ENCODE measurements at regions not wholly inside any gene's neighbourhood (a gene's known extent, or its start where the extent isn't known, plus 50 kb on each side); places are given as distances from the start of the nearest gene placed in this dataset.

DNA sequence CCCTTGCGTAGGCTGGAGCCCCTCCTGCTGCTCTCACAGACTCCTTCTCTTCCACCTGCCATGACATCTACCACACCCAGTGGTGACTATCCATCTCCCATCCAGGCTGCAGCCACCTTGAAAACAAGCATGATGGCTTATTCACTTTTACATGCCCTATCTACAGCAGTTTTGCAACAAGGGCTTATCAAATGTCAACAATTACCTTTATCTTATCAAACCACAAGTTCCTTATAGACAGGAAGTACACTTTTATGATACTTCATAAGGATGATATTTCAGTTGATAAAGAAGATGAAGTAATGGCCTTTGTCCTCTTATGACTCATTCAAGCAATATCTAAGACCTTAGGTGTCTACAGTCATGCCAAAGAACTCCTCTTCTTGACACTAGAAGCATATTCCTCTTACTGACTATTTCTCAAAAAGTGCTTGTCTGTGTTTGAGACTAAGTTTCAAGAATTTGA, 125.3 kb upstream of the SPRED1 start:
- no peaks in the 10 kb centered on the region for H3K27me3 ChIP-seq (replicated peaks; ENCODE audit: insufficient read depth)
- no peaks in the 10 kb centered on the region for H3K36me3 ChIP-seq
- no peak overlapping the region for H3K4me3 ChIP-seq
- WGBS, result 86% methylated on average over 1 of the region's 1 CpG
- no peak for DNase-seq (ENCODE audit: low spot score)
- intact Hi-C loops (cut with DNase I), result no loop called here
- H3K27ac ChIP-seq, result no peak overlapping the region
- H3K9me3 ChIP-seq, result no peaks in the 10 kb centered on the region
- no peaks in the 10 kb centered on the region for H3K4me1 ChIP-seq (replicated peaks)
- TF ChIP-seq POLR2A (IDR thresholded peaks at IDR 0.05) (no peak), POLR2AphosphoS5 (IDR thresholded peaks at IDR 0.05) (no peak)
- TF ChIP-seq, protein P1, sequence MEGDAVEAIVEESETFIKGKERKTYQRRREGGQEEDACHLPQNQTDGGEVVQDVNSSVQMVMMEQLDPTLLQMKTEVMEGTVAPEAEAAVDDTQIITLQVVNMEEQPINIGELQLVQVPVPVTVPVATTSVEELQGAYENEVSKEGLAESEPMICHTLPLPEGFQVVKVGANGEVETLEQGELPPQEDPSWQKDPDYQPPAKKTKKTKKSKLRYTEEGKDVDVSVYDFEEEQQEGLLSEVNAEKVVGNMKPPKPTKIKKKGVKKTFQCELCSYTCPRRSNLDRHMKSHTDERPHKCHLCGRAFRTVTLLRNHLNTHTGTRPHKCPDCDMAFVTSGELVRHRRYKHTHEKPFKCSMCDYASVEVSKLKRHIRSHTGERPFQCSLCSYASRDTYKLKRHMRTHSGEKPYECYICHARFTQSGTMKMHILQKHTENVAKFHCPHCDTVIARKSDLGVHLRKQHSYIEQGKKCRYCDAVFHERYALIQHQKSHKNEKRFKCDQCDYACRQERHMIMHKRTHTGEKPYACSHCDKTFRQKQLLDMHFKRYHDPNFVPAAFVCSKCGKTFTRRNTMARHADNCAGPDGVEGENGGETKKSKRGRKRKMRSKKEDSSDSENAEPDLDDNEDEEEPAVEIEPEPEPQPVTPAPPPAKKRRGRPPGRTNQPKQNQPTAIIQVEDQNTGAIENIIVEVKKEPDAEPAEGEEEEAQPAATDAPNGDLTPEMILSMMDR (IDR thresholded peaks at IDR 0.05), result no peak

DNA sequence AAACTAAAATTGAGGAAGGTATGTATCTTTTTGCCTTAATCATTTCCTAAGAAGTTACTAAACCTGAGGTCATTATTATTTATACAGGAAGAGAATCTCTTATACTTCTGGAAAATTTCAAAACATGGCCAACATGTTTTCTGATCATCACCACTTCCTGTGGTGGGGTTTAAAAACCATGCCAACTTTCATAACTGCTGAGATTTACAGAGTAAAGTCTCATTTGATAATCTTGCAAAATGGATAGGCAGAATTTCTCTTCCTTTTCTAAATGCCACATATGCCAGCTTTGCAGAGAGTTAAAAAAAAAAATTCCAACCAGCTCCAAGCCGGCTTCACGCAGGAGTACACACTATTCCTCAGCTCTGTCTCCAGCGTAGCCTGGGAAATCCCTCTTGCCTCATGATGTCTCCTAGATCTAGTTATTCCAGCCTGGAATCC, 124.3 kb upstream of the SPRED1 start:
- H3K36me3 ChIP-seq, result no peaks in the 10 kb centered on the region
- intact Hi-C loops (cut with DNase I), result no loop called here
- no peaks in the 10 kb centered on the region for H3K27me3 ChIP-seq (replicated peaks; ENCODE audit: insufficient read depth)
- H3K4me3 ChIP-seq, result no peak overlapping the region
- TF ChIP-seq, protein P1 (IDR thresholded peaks at IDR 0.05), result no peak
- no peak for TF ChIP-seq POLR2A (IDR thresholded peaks at IDR 0.05)
- TF ChIP-seq POLR2AphosphoS5 (IDR thresholded peaks at IDR 0.05), result no peak
- H3K27ac ChIP-seq, result no peak overlapping the region
- no peaks in the 10 kb centered on the region for H3K4me1 ChIP-seq (replicated peaks)
- WGBS, result 31% methylated on average over 3 of the region's 3 CpGs
- no peaks in the 10 kb centered on the region for H3K9me3 ChIP-seq
- no peak for DNase-seq (ENCODE audit: low spot score)

DNA sequence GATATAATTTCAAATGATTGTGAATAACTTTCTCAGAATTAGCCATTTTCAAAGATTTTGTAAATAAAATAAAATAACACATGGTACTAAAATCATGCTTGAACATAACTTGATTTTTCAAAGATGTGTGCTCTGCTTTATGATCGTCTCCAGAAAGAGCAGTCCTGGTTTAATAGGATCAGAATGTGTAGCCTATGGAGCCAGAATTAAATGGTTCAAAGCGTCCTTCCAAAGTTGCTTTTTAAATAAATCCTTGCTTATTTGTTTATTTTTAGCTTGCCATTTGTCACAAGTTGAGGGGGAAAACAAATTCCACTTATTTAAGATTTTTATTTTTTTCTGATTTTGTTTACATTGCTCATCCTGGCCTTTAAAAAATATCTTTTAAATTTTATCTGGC, 123.7 kb upstream of the SPRED1 start:
- H3K27me3 ChIP-seq (replicated peaks; ENCODE audit: insufficient read depth), result no peaks in the 10 kb centered on the region
- no peaks in the 10 kb centered on the region for H3K36me3 ChIP-seq
- TF ChIP-seq POLR2A (IDR thresholded peaks at IDR 0.05) (no peak), POLR2AphosphoS5 (IDR thresholded peaks at IDR 0.05) (no peak)
- TF ChIP-seq, protein P1 (IDR thresholded peaks at IDR 0.05), result no peak
- H3K27ac ChIP-seq, result no peak overlapping the region
- no peaks in the 10 kb centered on the region for H3K4me1 ChIP-seq (replicated peaks)
- intact Hi-C loops (cut with DNase I), result no loop called here
- DNase-seq (ENCODE audit: low spot score), result no peak
- 34% methylated on average over 2 of the region's 2 CpGs for WGBS
- H3K4me3 ChIP-seq, result no peak overlapping the region
- no peaks in the 10 kb centered on the region for H3K9me3 ChIP-seq

DNA sequence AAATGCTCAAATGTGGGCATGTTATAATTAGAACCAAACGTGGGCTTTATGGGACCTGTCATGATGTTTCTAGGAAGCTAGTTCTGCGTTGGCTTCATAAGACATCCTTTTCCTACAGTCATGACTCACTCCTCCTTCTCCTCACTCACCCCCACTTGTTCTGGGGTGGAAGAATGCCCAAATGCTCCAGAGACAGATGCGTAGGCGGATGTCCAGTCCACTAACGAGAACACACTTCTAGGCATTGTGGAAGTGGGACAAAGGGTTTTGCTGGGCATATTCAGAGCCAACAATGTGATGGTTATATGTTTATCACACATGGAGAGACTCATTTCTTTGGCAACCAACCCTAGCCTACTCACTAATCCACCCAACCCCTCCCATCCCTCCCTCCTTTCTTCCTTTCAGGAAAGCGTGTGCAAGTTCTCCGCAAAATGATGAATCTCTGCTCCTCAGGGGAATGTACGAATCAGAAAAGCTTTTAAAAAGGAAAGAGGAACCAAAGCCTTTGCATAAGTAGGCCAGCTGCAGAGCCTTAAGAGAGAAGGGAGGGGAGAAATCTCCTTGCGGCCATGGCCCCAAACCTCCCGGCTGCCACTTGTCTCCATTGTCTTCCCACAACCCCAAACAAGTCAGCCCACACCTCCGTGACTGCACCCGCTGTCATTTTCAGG, 123.0 kb upstream of the SPRED1 start:
- TF ChIP-seq POLR2A (IDR thresholded peaks at IDR 0.05) (no peak), POLR2AphosphoS5 (IDR thresholded peaks at IDR 0.05) (peak; percentile 13)
- TF ChIP-seq, protein P1 (IDR thresholded peaks at IDR 0.05), result no peak
- WGBS, result 25% methylated on average over 12 of the region's 12 CpGs

DNA sequence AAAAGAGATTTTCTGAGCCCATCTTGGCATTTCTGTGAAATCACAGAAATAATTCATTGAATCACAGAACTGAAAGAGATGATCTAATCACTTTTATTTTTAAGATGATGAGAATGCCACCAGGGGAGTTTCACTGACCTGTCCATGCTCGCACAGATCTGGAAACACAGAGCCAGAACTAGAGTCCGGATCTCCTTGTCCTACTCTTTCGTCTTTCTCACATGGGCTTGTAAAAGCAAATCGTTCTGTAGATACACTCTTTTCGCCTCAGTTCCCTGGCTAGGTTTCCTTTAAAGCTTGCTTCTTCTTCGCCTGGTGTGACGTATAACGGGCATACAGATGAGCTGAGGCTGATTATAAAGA, 122.5 kb upstream of the SPRED1 start:
- H3K9me3 ChIP-seq, result no peaks in the 10 kb centered on the region
- no peak overlapping the region for H3K4me3 ChIP-seq
- no peak for DNase-seq (ENCODE audit: low spot score)
- peak overlapping the region in 1 of 2 donors; percentile 24 for H3K27ac ChIP-seq
- intact Hi-C loops (cut with DNase I), result no loop called here
- H3K36me3 ChIP-seq, result no peaks in the 10 kb centered on the region
- no peaks in the 10 kb centered on the region for H3K4me1 ChIP-seq (replicated peaks)
- TF ChIP-seq POLR2A (IDR thresholded peaks at IDR 0.05), result no peak
- WGBS, result 39% methylated on average over 8 of the region's 8 CpGs
- no peaks in the 10 kb centered on the region for H3K27me3 ChIP-seq (replicated peaks; ENCODE audit: insufficient read depth)

More for the DNA sequence above, 123.0 kb upstream of the SPRED1 start:
- Histone ChIP-seq H3K27ac (peak overlapping the region in 1 of 2 donors; percentile 6), H3K4me1 (replicated peaks) (no peaks in the 10 kb centered on the region), H3K36me3 (no peaks in the 10 kb centered on the region), H3K9me3 (no peaks in the 10 kb centered on the region), H3K27me3 (replicated peaks; ENCODE audit: insufficient read depth) (no peaks in the 10 kb centered on the region), H3K4me3 (no peak overlapping the region)
- DNase-seq (ENCODE audit: low spot score), result no peak
- intact Hi-C loops (cut with DNase I), result no loop called here
